Fibroblast of lung (primary cell): ENCODE measurements at regions not wholly inside any gene's neighbourhood (a gene's known extent, or its start where the extent isn't known, plus 50 kb on each side); places are given as distances from the start of the nearest gene placed in this dataset.

ENCODE experiments used
- CTCF ChIP-seq, 2 donors: IDR thresholded peaks in 1 of 2; conservative IDR thresholded peaks in 1 of 2; 1 replicate in 1 of 2; 2 replicates in 1 of 2; pipeline ENCODE4 v1.5.1; 2011 to 2012; ENCODE audit warnings: low read length in 2 of 2, control low read depth in 1 of 2, inconsistent platforms in 1 of 2, low read depth in 1 of 2, mild to moderate bottlenecking in 1 of 2
- EZH2 ChIP-seq: IDR thresholded peaks from 2 replicates; pipeline ENCODE4 v1.5.1; 2012; ENCODE audit warnings: low read length, control low read depth, mild to moderate bottlenecking; ENCODE audit errors: missing control alignments

GRCh38 chr9:111096051-111096450 lies 57.8 kb upstream of the LPAR1 start:
- TF ChIP-seq CTCF (conservative IDR thresholded peaks at IDR 0.05 in 1 of 2, IDR thresholded peaks at IDR 0.05 in 1 of 2; ENCODE audit: low read depth in 1 of 2, low read length in 2 of 2) (no peak), EZH2 (no peak)
